ENCODE measurements at regions not wholly inside any gene's neighbourhood (a gene's known extent, or its start where the extent isn't known, plus 50 kb on each side); places are given as distances from the start of the nearest gene placed in this dataset.
A peak's percentile ranks its signal among the peaks of the same experiment; 100 is the strongest.

- no peak for DNase-seq (ENCODE audit: low read depth in 2 of 2)
Measured at GRCh38 chr20:21839982-21840381, 134.5 kb downstream of the PAX1 start.

GRCh38 chr20:21836346-21836745, 130.9 kb downstream of the PAX1 start:
- no peak for DNase-seq (ENCODE audit: low read depth in 2 of 2)

GRCh38 chr20:21835042-21835441, 129.6 kb downstream of the PAX1 start:
- no peak for DNase-seq (ENCODE audit: low read depth in 2 of 2)

- no peak for DNase-seq (ENCODE audit: low read depth in 2 of 2)
Measured at GRCh38 chr20:21832442-21833385, 127.2 kb downstream of the PAX1 start.

GRCh38 chr20:21826976-21827375, 121.5 kb downstream of the PAX1 start:
- no peak for DNase-seq (ENCODE audit: low read depth in 2 of 2)

- no peak for DNase-seq (ENCODE audit: low read depth in 2 of 2)
Measured at GRCh38 chr20:21821358-21821757, 115.9 kb downstream of the PAX1 start.

GRCh38 chr20:21820688-21821087, 115.2 kb downstream of the PAX1 start:
- DNase-seq (ENCODE audit: low read depth in 2 of 2): no peak

GRCh38 chr20:21820045-21820444, 114.6 kb downstream of the PAX1 start:
- DNase-seq (ENCODE audit: low read depth in 2 of 2): no peak

GRCh38 chr20:21812379-21812778, 106.9 kb downstream of the PAX1 start:
- no peak for DNase-seq (ENCODE audit: low read depth in 2 of 2)

- DNase-seq (ENCODE audit: low read depth in 2 of 2): no peak
Measured at GRCh38 chr20:21809961-21810523, 104.6 kb downstream of the PAX1 start.

GRCh38 chr20:21808863-21809664, 103.6 kb downstream of the PAX1 start:
- peak; percentile 8 to 18 for DNase-seq (ENCODE audit: low read depth in 2 of 2)

GRCh38 chr20:21808139-21808538, 102.7 kb downstream of the PAX1 start:
- DNase-seq (ENCODE audit: low read depth in 2 of 2): no peak

- DNase-seq (ENCODE audit: low read depth in 2 of 2): no peak
Measured at GRCh38 chr20:21804802-21805201, 99.3 kb downstream of the PAX1 start.

- DNase-seq (ENCODE audit: low read depth in 2 of 2): no peak
Measured at GRCh38 chr20:21801193-21801592, 95.7 kb downstream of the PAX1 start.

GRCh38 chr20:21798384-21798783, 92.9 kb downstream of the PAX1 start:
- DNase-seq (ENCODE audit: low read depth in 2 of 2): no peak

GRCh38 chr20:21796059-21796458, 90.6 kb downstream of the PAX1 start:
- DNase-seq (ENCODE audit: low read depth in 2 of 2): no peak

- DNase-seq (ENCODE audit: low read depth in 2 of 2): no peak
Measured at GRCh38 chr20:21788082-21788481, 82.6 kb downstream of the PAX1 start.

- DNase-seq (ENCODE audit: low read depth in 2 of 2): no peak
Measured at GRCh38 chr20:21781446-21782075, 76.1 kb downstream of the PAX1 start.

GRCh38 chr20:21780528-21780927, 75.1 kb downstream of the PAX1 start:
- DNase-seq (ENCODE audit: low read depth in 2 of 2): no peak

Measured in stimulated activated CD8-positive, alpha-beta memory T cell treated with anti-CD3 and anti-CD28 coated beads, Interleukin-15, amount 100 ng/mL, for 48 hours (primary cell).